HL-60 (cell line): ENCODE measurements at regions not wholly inside any gene's neighbourhood (a gene's known extent, or its start where the extent isn't known, plus 50 kb on each side); places are given as distances from the start of the nearest gene placed in this dataset.
"Not testable (repeated sequence)": the region's sequence is repeated elsewhere in the genome, so short reads cannot be mapped to it uniquely, and the experiment has no call there.

Source experiments
- GABPA ChIP-seq: IDR thresholded peaks from 2 replicates; pipeline ENCODE4 v1.6.1; 2012; ENCODE audit warnings: low read depth
- POLR2AphosphoS5 ChIP-seq: IDR thresholded peaks from 2 replicates; pipeline ENCODE4 v1.6.1; 2012; ENCODE audit warnings: low read depth
- TF ChIP-seq, protein P1 (sequence below): IDR thresholded peaks from one replicate; pipeline ENCODE4 v1.5.1; 2011; ENCODE audit warnings: low read length, control low read depth, inconsistent platforms; ENCODE audit not compliant: insufficient read depth
- TF ChIP-seq, protein P2 (sequence below): IDR thresholded peaks from 2 replicates; pipeline ENCODE4 v1.6.1; 2012; ENCODE audit warnings: low read depth; ENCODE audit not compliant: insufficient replicate concordance

DNA sequence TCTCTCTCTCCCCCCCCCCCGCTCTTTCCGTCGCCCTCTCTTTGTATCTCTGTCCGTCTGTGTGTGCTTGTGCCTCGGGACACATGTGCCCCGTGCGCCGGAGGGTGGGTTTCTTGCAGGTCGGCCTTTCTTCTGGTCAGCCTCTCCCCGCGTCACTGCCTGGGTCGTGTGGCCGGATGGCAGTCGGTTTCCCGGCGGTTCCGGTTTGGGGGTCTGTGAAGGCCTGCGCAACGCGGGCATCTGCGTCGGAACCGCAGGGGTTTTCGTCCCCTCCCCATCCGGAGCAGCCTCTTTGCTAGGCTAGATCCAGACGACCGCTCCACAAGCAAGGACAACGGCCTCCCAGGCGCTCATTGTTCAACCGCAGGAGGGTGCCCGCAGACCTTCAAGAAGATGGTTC is 1398.6 kb upstream of the PCDH10 start:
- TF ChIP-seq POLR2AphosphoS5, GABPA: not testable (repeated sequence)
- TF ChIP-seq, protein P1, sequence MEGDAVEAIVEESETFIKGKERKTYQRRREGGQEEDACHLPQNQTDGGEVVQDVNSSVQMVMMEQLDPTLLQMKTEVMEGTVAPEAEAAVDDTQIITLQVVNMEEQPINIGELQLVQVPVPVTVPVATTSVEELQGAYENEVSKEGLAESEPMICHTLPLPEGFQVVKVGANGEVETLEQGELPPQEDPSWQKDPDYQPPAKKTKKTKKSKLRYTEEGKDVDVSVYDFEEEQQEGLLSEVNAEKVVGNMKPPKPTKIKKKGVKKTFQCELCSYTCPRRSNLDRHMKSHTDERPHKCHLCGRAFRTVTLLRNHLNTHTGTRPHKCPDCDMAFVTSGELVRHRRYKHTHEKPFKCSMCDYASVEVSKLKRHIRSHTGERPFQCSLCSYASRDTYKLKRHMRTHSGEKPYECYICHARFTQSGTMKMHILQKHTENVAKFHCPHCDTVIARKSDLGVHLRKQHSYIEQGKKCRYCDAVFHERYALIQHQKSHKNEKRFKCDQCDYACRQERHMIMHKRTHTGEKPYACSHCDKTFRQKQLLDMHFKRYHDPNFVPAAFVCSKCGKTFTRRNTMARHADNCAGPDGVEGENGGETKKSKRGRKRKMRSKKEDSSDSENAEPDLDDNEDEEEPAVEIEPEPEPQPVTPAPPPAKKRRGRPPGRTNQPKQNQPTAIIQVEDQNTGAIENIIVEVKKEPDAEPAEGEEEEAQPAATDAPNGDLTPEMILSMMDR: not testable (repeated sequence)
- TF ChIP-seq, protein P2, sequence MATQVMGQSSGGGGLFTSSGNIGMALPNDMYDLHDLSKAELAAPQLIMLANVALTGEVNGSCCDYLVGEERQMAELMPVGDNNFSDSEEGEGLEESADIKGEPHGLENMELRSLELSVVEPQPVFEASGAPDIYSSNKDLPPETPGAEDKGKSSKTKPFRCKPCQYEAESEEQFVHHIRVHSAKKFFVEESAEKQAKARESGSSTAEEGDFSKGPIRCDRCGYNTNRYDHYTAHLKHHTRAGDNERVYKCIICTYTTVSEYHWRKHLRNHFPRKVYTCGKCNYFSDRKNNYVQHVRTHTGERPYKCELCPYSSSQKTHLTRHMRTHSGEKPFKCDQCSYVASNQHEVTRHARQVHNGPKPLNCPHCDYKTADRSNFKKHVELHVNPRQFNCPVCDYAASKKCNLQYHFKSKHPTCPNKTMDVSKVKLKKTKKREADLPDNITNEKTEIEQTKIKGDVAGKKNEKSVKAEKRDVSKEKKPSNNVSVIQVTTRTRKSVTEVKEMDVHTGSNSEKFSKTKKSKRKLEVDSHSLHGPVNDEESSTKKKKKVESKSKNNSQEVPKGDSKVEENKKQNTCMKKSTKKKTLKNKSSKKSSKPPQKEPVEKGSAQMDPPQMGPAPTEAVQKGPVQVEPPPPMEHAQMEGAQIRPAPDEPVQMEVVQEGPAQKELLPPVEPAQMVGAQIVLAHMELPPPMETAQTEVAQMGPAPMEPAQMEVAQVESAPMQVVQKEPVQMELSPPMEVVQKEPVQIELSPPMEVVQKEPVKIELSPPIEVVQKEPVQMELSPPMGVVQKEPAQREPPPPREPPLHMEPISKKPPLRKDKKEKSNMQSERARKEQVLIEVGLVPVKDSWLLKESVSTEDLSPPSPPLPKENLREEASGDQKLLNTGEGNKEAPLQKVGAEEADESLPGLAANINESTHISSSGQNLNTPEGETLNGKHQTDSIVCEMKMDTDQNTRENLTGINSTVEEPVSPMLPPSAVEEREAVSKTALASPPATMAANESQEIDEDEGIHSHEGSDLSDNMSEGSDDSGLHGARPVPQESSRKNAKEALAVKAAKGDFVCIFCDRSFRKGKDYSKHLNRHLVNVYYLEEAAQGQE: not testable (repeated sequence)
